Mucosa of descending colon (tissue), 3 donors: ENCODE measurements at regions not wholly inside any gene's neighbourhood (a gene's known extent, or its start where the extent isn't known, plus 50 kb on each side); places are given as distances from the start of the nearest gene placed in this dataset.

Experiments
- ATAC-seq: fragments of 200-7000 bp; cut with Tn5 transposase; one replicate; pipeline ENCODE4 v1.9.1; 2020; ENCODE audit warnings: mild to moderate bottlenecking, moderate library complexity
- DNase-seq, 3 donors: peaks; one replicate each; pipeline ENCODE4 v3.0.0-alpha.2; 2020
- H3K36me3 ChIP-seq: fragments of 200-600 bp; one replicate; pipeline ENCODE4 v1.8.0; 2021; ENCODE audit warnings: low read depth, mild to moderate bottlenecking
- H3K4me1 ChIP-seq: fragments of 200-600 bp; one replicate; pipeline ENCODE4 v1.8.0; 2021; ENCODE audit warnings: low read depth, mild to moderate bottlenecking
- H3K4me3 ChIP-seq: fragments of 200-600 bp; one replicate; pipeline ENCODE4 v1.8.0; 2021; ENCODE audit warnings: mild to moderate bottlenecking
- H3K9me3 ChIP-seq: fragments of 200-600 bp; one replicate; pipeline ENCODE4 v1.8.0; 2021; ENCODE audit warnings: mild to moderate bottlenecking
- CTCF ChIP-seq: fragments of 200-600 bp; IDR thresholded peaks from one replicate; pipeline ENCODE4 v1.8.0; 2022; ENCODE audit warnings: antibody characterized with exemption, mild to moderate bottlenecking
- intact Hi-C, 2 donors: fragments of 100-400 bp; cut with DNase I in 1 of 2; cut with micrococcal nuclease in 1 of 2; formaldehyde crosslinking; loops; one replicate each; pipeline versions ENCODE4 v1.11.0 to v1.11.1; 2022; cut with DNase I, micrococcal nuclease
- donor health status: DM: no; HTN: no; CAD: no; lungs with moderate emphysema.
- donor health status: DM: no; HTN: no; CAD: no.
- donor health status: DM: no; HTN: yes; CAD: no.

DNA sequence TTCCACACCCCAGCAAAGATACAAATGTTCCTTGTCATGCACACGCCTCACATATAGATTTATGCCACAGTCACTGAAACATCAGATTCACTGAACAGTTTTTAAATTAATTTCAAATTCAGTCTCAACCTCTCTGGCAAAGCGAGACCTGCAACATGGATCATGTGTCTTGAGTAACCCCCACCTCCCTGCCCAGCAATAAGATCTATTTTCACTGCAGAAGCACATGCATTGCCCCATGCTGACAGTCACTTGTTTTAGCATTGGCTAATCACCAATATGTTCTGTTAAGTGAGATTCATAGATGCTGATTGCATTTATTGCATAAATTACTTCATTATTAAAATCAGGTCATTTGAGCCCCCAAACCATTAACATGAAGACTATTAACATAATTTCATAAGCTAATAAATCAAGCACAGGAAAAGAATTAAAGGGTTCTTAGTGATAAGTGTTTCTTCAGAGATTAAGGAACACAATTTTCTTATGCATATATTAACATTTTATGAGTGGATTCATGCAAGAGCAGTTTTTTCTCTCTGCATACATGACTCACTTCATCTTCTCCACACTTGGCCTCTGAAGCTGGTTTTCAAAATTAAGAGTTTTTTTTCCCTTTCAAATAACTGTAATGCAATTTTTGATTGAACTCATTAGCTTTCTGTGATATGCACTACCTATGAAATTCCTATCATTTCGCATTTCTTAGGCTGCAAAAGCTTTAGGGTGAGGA, 173.2 kb upstream of the SOX4 start:
- no peak for DNase-seq
- Histone ChIP-seq H3K4me3 (no peak overlapping the region), H3K36me3 (no peaks in the 10 kb centered on the region), H3K9me3 (no peaks in the 10 kb centered on the region), H3K4me1 (no peaks in the 10 kb centered on the region)
- intact Hi-C loops: no loop called here
- no peak for TF ChIP-seq CTCF
- no peak for ATAC-seq

DNA sequence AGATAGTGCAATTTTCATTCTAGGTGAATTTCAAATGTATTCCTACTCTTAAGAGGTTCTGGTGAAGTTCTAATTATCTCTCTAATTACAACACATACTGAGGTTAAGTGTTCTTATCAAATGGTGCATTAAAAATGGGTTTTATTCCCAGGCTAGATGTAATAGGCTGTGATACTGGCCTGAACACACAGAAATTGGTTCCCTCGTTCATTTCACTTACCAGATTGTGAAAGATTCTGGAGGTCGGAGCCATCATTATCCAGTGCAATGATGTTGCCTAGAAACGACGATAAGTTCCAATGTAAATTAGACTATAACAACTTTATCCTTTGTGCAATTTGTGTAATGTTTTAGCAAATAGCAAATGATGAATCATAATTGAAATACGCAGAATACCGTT, 172.6 kb upstream of the SOX4 start:
- Histone ChIP-seq H3K9me3 (no peaks in the 10 kb centered on the region), H3K4me3 (no peak overlapping the region), H3K4me1 (no peaks in the 10 kb centered on the region), H3K36me3 (no peaks in the 10 kb centered on the region)
- intact Hi-C loops: no loop called here
- TF ChIP-seq CTCF: no peak
- DNase-seq (no peak), ATAC-seq (no peak)

DNA sequence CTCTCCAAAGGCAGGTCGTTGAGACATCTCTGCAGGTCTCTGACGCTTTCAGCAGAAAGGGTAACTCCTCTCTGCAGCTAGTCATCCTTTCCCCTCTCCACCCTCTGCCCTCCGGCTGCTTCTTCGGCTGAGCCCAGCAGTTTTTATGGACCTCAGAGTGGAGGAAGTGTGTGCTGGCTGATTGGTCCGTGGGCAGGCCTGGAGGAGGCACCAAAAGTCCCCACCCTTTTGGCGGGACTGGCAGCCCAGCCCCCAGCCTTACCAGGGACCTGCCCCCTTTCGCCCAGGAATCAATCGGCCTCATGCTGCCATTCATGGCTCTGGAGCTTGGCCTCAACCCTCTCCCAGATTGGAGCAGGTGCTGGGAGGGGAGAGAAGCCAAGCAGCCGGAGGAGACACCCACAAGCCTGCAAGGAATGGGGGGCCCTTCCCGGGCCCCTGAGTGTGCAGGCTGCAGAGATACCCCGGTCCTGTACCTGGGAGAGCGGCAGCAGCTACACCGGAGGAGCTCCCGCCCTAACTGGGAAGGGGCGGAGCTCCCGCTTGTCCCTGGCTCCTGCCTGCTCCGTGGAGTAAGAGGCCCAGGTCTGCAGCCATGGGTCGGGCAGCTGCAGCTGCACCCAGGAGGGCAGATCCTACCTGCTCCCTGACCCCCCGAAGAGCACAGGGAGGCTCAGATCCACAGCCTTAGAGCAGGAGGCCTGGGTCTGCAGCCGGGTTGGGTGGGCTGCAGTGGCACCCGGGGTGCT, 170.3 kb upstream of the SOX4 start:
- ATAC-seq (no peak), DNase-seq (no peak)
- no peaks in the 10 kb centered on the region for H3K9me3 ChIP-seq
- H3K4me1 ChIP-seq: no peaks in the 10 kb centered on the region
- H3K36me3 ChIP-seq: no peaks in the 10 kb centered on the region
- no peak for TF ChIP-seq CTCF
- no peak overlapping the region for H3K4me3 ChIP-seq
- intact Hi-C loops: no loop called here

- H3K9me3 ChIP-seq: no peaks in the 10 kb centered on the region
- DNase-seq (no peak), ATAC-seq (no peak)
- H3K4me3 ChIP-seq: no peak overlapping the region
- no peaks in the 10 kb centered on the region for H3K4me1 ChIP-seq
- intact Hi-C loops: no loop called here
- TF ChIP-seq CTCF: no peak
- H3K36me3 ChIP-seq: no peaks in the 10 kb centered on the region
Measured at GRCh38 chr6:21426841-21427490, 166.6 kb upstream of the SOX4 start.

GRCh38 chr6:21429291-21429690, 164.3 kb upstream of the SOX4 start:
- DNase-seq (no peak), ATAC-seq (no peak)
- Histone ChIP-seq H3K36me3 (no peaks in the 10 kb centered on the region), H3K4me3 (no peak overlapping the region), H3K4me1 (no peaks in the 10 kb centered on the region), H3K9me3 (no peaks in the 10 kb centered on the region)
- intact Hi-C loops: no loop called here
- TF ChIP-seq CTCF: no peak
